GM12878 (cell line): ENCODE measurements at regions not wholly inside any gene's neighbourhood (a gene's known extent, or its start where the extent isn't known, plus 50 kb on each side); places are given as distances from the start of the nearest gene placed in this dataset.

Experiments used
- CREM ChIP-seq: IDR thresholded peaks from 2 replicates; pipeline ENCODE4 v1.6.1; 2014; ENCODE audit warnings: antibody characterized with exemption, low read depth
- EZH2 ChIP-seq: IDR thresholded peaks from 2 replicates; pipeline ENCODE4 v1.6.1; 2012; ENCODE audit warnings: low read depth, mild to moderate bottlenecking, control low read depth, inconsistent platforms, low read length, borderline replicate concordance; ENCODE audit not compliant: control insufficient read depth
- FOS ChIP-seq: IDR thresholded peaks from 3 replicates; pipeline ENCODE4 v1.6.1; 2011; ENCODE audit warnings: borderline replicate concordance; ENCODE audit not compliant: insufficient read length; ENCODE audit errors: extremely low read depth
- FOXM1 ChIP-seq: IDR thresholded peaks from 2 replicates; pipeline ENCODE4 v1.6.1; 2012; ENCODE audit warnings: low read depth, mild to moderate bottlenecking, inconsistent platforms, low read length, moderate library complexity
- HDAC2 ChIP-seq: fragments of 200-600 bp; sonication (generic); IDR thresholded peaks from 2 replicates; pipeline ENCODE4 v1.6.1; 2017
- KDM1A ChIP-seq: fragments of 200-600 bp; sonication (generic); IDR thresholded peaks from 2 replicates; pipeline ENCODE4 v1.6.1; 2016; ENCODE audit warnings: borderline replicate concordance
- PAX8 ChIP-seq: fragments of 450-650 bp; IDR thresholded peaks from 2 replicates; pipeline ENCODE4 v1.6.1; 2017; ENCODE audit warnings: mild to moderate bottlenecking, moderate library complexity
- POLR2A ChIP-seq: IDR thresholded peaks from 2 replicates; pipeline ENCODE4 v1.6.1; 2011; ENCODE audit warnings: low read depth, mild to moderate bottlenecking, low read length
- POLR2AphosphoS5 ChIP-seq: IDR thresholded peaks from 2 replicates; pipeline ENCODE4 v1.6.1; 2011; ENCODE audit warnings: mild to moderate bottlenecking, low read length, inconsistent platforms
- TAF1 ChIP-seq: IDR thresholded peaks from 2 replicates; pipeline ENCODE4 v1.6.1; 2011; ENCODE audit warnings: mild to moderate bottlenecking, low read depth, low read length, borderline replicate concordance
- ZNF274 ChIP-seq: IDR thresholded peaks from one replicate; pipeline ENCODE4 v1.8.0; 2011; ENCODE audit not compliant: insufficient read length, insufficient read depth
- TF ChIP-seq, protein P1 (sequence below), 3 experiments: IDR thresholded peaks in 2 of 3; conservative IDR thresholded peaks in 1 of 3; 2 replicates each; pipeline ENCODE4 v1.5.1; 2011; ENCODE audit warnings: low read depth in 3 of 3, low read length in 3 of 3, mild to moderate bottlenecking in 3 of 3, control low read depth in 2 of 3, moderate library complexity in 2 of 3, inconsistent platforms in 1 of 3, mixed read lengths in 1 of 3; ENCODE audit not compliant: control insufficient read depth in 2 of 3, insufficient read depth in 1 of 3; ENCODE audit errors: extremely low read depth in 1 of 3
- TF ChIP-seq, protein P2 (sequence below): IDR thresholded peaks from 2 replicates; pipeline ENCODE4 v1.6.1; 2011; ENCODE audit warnings: low read depth, low read length, improper control_type of control experiment, borderline replicate concordance

DNA sequence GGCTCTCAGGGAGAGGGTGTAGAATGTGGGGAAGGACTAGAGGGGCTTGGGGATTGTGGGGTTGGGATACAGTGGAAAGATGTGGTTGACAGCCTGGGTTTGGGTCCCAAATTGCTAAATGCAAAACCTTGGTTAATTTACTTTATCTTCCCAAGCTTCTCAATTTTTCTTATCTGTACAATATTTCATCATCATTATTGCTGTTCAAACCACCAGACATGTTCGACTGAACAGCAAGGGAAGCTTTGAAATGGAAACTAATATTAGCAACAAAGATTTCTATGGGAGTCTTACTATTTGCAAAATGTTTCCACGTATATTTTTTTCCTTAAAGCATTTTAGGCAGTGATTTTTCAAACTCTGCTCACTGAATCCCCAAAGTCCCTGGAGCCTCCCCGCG lies 67.0 kb upstream of the KAZN start:
- TF ChIP-seq, protein P1, sequence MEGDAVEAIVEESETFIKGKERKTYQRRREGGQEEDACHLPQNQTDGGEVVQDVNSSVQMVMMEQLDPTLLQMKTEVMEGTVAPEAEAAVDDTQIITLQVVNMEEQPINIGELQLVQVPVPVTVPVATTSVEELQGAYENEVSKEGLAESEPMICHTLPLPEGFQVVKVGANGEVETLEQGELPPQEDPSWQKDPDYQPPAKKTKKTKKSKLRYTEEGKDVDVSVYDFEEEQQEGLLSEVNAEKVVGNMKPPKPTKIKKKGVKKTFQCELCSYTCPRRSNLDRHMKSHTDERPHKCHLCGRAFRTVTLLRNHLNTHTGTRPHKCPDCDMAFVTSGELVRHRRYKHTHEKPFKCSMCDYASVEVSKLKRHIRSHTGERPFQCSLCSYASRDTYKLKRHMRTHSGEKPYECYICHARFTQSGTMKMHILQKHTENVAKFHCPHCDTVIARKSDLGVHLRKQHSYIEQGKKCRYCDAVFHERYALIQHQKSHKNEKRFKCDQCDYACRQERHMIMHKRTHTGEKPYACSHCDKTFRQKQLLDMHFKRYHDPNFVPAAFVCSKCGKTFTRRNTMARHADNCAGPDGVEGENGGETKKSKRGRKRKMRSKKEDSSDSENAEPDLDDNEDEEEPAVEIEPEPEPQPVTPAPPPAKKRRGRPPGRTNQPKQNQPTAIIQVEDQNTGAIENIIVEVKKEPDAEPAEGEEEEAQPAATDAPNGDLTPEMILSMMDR (IDR thresholded peaks at IDR 0.05 in 2 of 3, conservative IDR thresholded peaks at IDR 0.05 in 1 of 3; ENCODE audit: control insufficient read depth in 2 of 3, extremely low read depth in 1 of 3, insufficient read depth in 1 of 3, low read depth in 3 of 3, low read length in 3 of 3) = no peak
- TF ChIP-seq KDM1A (no peak), TAF1 (no peak), PAX8 (no peak), POLR2AphosphoS5 (no peak), FOS (no peak), HDAC2 (no peak), CREM (no peak), EZH2 (no peak), ZNF274 (no peak), POLR2A (no peak), FOXM1 (no peak)
- TF ChIP-seq, protein P2, sequence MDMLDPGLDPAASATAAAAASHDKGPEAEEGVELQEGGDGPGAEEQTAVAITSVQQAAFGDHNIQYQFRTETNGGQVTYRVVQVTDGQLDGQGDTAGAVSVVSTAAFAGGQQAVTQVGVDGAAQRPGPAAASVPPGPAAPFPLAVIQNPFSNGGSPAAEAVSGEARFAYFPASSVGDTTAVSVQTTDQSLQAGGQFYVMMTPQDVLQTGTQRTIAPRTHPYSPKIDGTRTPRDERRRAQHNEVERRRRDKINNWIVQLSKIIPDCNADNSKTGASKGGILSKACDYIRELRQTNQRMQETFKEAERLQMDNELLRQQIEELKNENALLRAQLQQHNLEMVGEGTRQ = no peak
